PC-3 (cell line): ENCODE measurements at regions not wholly inside any gene's neighbourhood (a gene's known extent, or its start where the extent isn't known, plus 50 kb on each side); places are given as distances from the start of the nearest gene placed in this dataset.

Experiments used
- ATAC-seq: fragments of 200-7000 bp; cut with Tn5 transposase; 2 replicates; pipeline ENCODE4 v1.9.1; 2020; ENCODE audit warnings: mild to moderate bottlenecking, moderate library complexity
- BruUV-seq: library from RNA; stranded (reverse); fragments of 400-500 nt; replicated peaks from 2 replicates; lab custom pipeline; 2021; lab: Mats Ljungman, UMichigan
- CTCF ChIA-PET: fragments of 300-600 bp; sonication (Branson Sonifier 250); formaldehyde crosslinking; loops from one replicate; lab custom pipeline; 2022; ENCODE audit warnings: antibody characterized with exemption; lab: Charles Lee
- POLR2A ChIA-PET: fragments of 300-600 bp; sonication (Branson Sonifier 250); formaldehyde crosslinking; loops from one replicate; lab custom pipeline; 2022; ENCODE audit warnings: antibody characterized with exemption; ENCODE audit not compliant: unreplicated experiment; lab: Charles Lee
- DNase-seq: peaks from one replicate; pipeline ENCODE4 v3.0.0-alpha.2; 2015
- H2AFZ ChIP-seq: fragments of 300-600 bp; sonication (generic); 2 replicates; pipeline ENCODE4 v1.6.0; 2016; ENCODE audit warnings: antibody characterized with exemption, low read length
- H3F3A ChIP-seq: fragments of 300-600 bp; sonication (generic); one replicate; pipeline ENCODE4 v1.6.0; 2017; ENCODE audit warnings: antibody characterized with exemption, low read length, control low read depth, mild to moderate bottlenecking; ENCODE audit not compliant: unreplicated experiment
- H3K27ac ChIP-seq: fragments of 300-600 bp; sonication (generic); 2 replicates; pipeline ENCODE4 v1.5.1; 2016; ENCODE audit warnings: mild to moderate bottlenecking, low read length
- H3K27me3 ChIP-seq: fragments of 300-600 bp; sonication (generic); 2 replicates; pipeline ENCODE4 v1.6.1; 2016; ENCODE audit warnings: low read length, mixed read lengths
- H3K36me3 ChIP-seq: fragments of 300-600 bp; sonication (generic); 2 replicates; pipeline ENCODE4 v1.6.1; 2016; ENCODE audit warnings: low read depth, mixed run types, low read length, mixed read lengths
- H3K4me1 ChIP-seq: fragments of 300-600 bp; sonication (generic); 2 replicates; pipeline ENCODE4 v1.5.1; 2016; ENCODE audit warnings: low read length; ENCODE audit not compliant: insufficient read depth
- H3K4me2 ChIP-seq: fragments of 300-600 bp; sonication (generic); 2 replicates; pipeline ENCODE4 v1.6.0; 2016; ENCODE audit warnings: low read length
- H3K4me3 ChIP-seq: fragments of 300-600 bp; sonication (generic); 2 replicates; pipeline ENCODE4 v1.5.1; 2016; ENCODE audit warnings: mild to moderate bottlenecking, low read length, mixed read lengths
- H3K79me2 ChIP-seq: fragments of 300-600 bp; sonication (generic); 2 replicates; pipeline ENCODE4 v1.6.1; 2017; ENCODE audit warnings: low read length, mixed read lengths
- H3K9ac ChIP-seq: fragments of 300-600 bp; sonication (generic); 2 replicates; pipeline ENCODE4 v1.6.0; 2016; ENCODE audit warnings: mild to moderate bottlenecking, low read length
- H3K9me2 ChIP-seq: fragments of 300-600 bp; sonication (generic); replicated peaks from 2 replicates; pipeline ENCODE4 v1.6.1; 2016; ENCODE audit warnings: mixed run types, low read length, mixed read lengths
- H3K9me3 ChIP-seq: fragments of 300-600 bp; sonication (generic); 2 replicates; pipeline ENCODE4 v1.6.1; 2016; ENCODE audit warnings: low read length, mixed read lengths
- H4K20me1 ChIP-seq: fragments of 300-600 bp; sonication (generic); 2 replicates; pipeline ENCODE4 v1.6.1; 2016; ENCODE audit warnings: low read length, mixed read lengths
- CTCF ChIP-seq: fragments of 300-600 bp; sonication (generic); conservative IDR thresholded peaks from 2 replicates; pipeline ENCODE4 v1.5.1; 2017; ENCODE audit warnings: antibody characterized with exemption, low read depth, mild to moderate bottlenecking, low read length
- EZH2 ChIP-seq: fragments of 300-600 bp; sonication (generic); IDR thresholded peaks from one replicate; pipeline ENCODE4 v1.6.1; 2017; ENCODE audit warnings: antibody characterized with exemption, mild to moderate bottlenecking, low read length; ENCODE audit not compliant: unreplicated experiment
- EZH2phosphoT487 ChIP-seq: fragments of 300-600 bp; sonication (generic); IDR thresholded peaks from 2 replicates; pipeline ENCODE4 v1.6.1; 2018; ENCODE audit warnings: mild to moderate bottlenecking, antibody characterized with exemption, low read length, borderline replicate concordance
- intact Hi-C: fragments of 100-400 bp; cut with micrococcal nuclease; formaldehyde crosslinking; loops from 2 replicates; pipeline ENCODE4 v1.9.0; 2023

- H3K4me1 ChIP-seq = no peaks in the 10 kb centered on the region
- BruUV-seq = no TSS peak
- no peaks in the 10 kb centered on the region for H4K20me1 ChIP-seq
- no peaks in the 10 kb centered on the region for H3K9me2 ChIP-seq
- H3K36me3 ChIP-seq = no peaks in the 10 kb centered on the region
- ATAC-seq (no peak), DNase-seq (no peak)
- no peaks in the 10 kb centered on the region for H3F3A ChIP-seq
- no peak overlapping the region for H2AFZ ChIP-seq
- no peak overlapping the region for H3K27ac ChIP-seq
- no peaks in the 10 kb centered on the region for H3K9me3 ChIP-seq
- H3K4me3 ChIP-seq = no peak overlapping the region
- POLR2A ChIA-PET = no interaction called here
- intact Hi-C loops = no loop called here
- no peaks in the 10 kb centered on the region for H3K79me2 ChIP-seq
- CTCF ChIA-PET = no interaction called here
- TF ChIP-seq EZH2 (no peak), EZH2phosphoT487 (no peak), CTCF (no peak)
- no peak overlapping the region for H3K9ac ChIP-seq
- no peak overlapping the region for H3K4me2 ChIP-seq
- H3K27me3 ChIP-seq = peaks cover 47% of the 10 kb centered on the region
Measured at GRCh38 chr11:101326141-101326540, 196.5 kb upstream of the PGR start.

GRCh38 chr11:101323997-101324396 is 194.4 kb upstream of the PGR start:
- Histone ChIP-seq H2AFZ (no peak overlapping the region), H3K27ac (no peak overlapping the region), H3F3A (no peaks in the 10 kb centered on the region), H3K79me2 (no peaks in the 10 kb centered on the region), H3K36me3 (no peaks in the 10 kb centered on the region), H4K20me1 (no peaks in the 10 kb centered on the region), H3K4me1 (no peaks in the 10 kb centered on the region), H3K4me3 (no peak overlapping the region), H3K27me3 (peaks cover 43% of the 10 kb centered on the region), H3K9ac (no peak overlapping the region), H3K9me2 (no peaks in the 10 kb centered on the region), H3K4me2 (no peak overlapping the region), H3K9me3 (no peaks in the 10 kb centered on the region)
- TF ChIP-seq CTCF (peak; percentile 53), EZH2phosphoT487 (no peak)
- ChIA-PET CTCF (no interaction called here), POLR2A (no interaction called here)
- DNase-seq = no peak
- intact Hi-C loops = no loop called here
- no TSS peak for BruUV-seq
- ATAC-seq = no peak

GRCh38 chr11:101321222-101321621 is 191.6 kb upstream of the PGR start:
- no peak overlapping the region for H3K4me3 ChIP-seq
- ATAC-seq (no peak), DNase-seq (peak; percentile 16)
- TF ChIP-seq EZH2phosphoT487 (no peak), EZH2 (no peak), CTCF (peak; percentile 32; the same call in 1 of the 2 replicates)
- no peaks in the 10 kb centered on the region for H3K9me2 ChIP-seq
- no peak overlapping the region for H3K9ac ChIP-seq
- intact Hi-C loops = no loop called here
- ChIA-PET POLR2A (no interaction called here), CTCF (no interaction called here)
- H3K4me2 ChIP-seq = no peak overlapping the region
- no TSS peak for BruUV-seq
- H3F3A ChIP-seq = no peaks in the 10 kb centered on the region
- H3K79me2 ChIP-seq = no peaks in the 10 kb centered on the region
- H3K4me1 ChIP-seq = no peaks in the 10 kb centered on the region
- H4K20me1 ChIP-seq = no peaks in the 10 kb centered on the region
- peaks cover 19% of the 10 kb centered on the region for H3K27me3 ChIP-seq
- H3K9me3 ChIP-seq = no peaks in the 10 kb centered on the region
- H2AFZ ChIP-seq = no peak overlapping the region
- no peaks in the 10 kb centered on the region for H3K36me3 ChIP-seq
- H3K27ac ChIP-seq = no peak overlapping the region
